ENCODE measurements at regions not wholly inside any gene's neighbourhood (a gene's known extent, or its start where the extent isn't known, plus 50 kb on each side); places are given as distances from the start of the nearest gene placed in this dataset.
"Not testable (repeated sequence)": the region's sequence is repeated elsewhere in the genome, so short reads cannot be mapped to it uniquely, and the experiment has no call there.

DNA sequence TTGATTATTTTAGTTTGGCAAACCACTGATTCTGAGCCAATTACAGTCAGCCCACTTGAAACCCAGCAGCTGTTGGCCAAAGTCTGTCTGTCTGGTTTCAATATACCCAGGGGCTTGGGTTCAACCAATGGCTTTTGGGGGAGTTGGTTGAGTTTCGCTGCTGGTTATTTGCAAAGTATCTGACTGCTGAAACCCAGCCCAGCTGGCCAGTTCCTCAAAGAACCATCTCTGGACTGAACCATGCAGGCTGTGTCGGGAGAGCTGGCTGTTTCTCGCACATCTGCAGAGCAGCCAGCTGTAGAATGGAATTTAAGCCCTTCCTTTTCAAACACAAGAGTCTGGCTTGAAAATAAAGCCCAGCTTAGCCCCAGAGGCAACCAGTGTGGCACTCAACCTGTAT is 66.0 kb upstream of the PAX7 start:
- no peak for DNase-seq

DNA sequence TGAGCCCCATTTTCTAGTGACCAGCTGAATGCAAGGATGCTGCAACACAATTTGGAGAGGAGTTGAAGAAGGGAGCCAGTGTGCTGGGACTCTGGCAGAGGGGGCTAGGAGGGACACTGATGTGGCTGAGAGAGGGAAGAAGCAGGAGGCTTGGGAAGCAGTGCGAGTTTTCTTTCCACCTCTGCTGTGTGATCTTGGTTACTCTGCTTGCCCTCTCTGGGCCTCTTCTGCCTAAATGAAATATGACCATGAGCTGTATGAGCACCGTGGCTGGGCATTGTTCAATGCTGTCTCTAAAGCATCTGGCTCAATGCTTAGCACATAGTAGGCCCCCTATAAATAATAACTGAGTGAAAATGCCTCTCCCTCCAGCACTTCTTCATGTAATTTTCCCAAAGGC is 65.3 kb upstream of the PAX7 start:
- DNase-seq, result no peak

DNA sequence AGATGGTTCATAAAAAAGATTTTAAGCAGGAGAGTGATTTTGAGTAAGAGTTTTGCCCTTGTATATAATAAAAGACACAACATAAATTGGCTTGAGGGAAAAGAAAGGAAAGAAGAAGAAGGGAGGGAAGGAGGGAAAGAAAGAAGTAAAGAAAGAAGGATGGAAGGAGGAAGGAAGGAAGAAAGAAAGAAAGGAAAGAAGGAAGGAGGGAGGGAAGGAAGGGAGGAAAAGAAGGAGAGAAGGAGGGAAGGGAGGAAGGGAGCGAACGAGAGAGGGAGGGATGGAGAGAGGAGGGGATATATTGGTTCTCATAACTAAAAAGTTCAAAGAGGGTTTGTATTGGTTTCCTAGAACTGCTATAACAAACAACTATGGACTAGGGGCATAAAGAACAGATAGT is 62.2 kb upstream of the PAX7 start:
- no peak for DNase-seq

DNA sequence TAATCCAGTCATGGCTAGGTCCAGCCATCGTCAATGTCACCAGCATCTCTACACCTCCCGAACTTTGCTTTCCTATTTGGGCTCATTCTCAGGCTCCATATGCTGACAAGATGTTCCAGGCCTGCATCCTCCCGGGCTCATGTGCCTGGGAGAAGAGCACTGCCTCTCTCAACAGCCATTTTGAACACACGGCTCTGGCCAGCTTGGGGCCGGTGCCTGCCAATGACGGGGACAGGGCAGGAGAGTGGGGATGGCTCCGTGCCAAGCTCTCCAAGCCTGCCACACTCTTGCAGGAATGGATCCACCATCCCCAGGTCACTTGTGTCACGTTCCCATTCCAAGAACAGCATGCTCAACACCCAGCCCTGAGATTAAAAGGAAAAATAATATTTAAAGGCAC is 61.4 kb upstream of the PAX7 start:
- no peak for DNase-seq

DNA sequence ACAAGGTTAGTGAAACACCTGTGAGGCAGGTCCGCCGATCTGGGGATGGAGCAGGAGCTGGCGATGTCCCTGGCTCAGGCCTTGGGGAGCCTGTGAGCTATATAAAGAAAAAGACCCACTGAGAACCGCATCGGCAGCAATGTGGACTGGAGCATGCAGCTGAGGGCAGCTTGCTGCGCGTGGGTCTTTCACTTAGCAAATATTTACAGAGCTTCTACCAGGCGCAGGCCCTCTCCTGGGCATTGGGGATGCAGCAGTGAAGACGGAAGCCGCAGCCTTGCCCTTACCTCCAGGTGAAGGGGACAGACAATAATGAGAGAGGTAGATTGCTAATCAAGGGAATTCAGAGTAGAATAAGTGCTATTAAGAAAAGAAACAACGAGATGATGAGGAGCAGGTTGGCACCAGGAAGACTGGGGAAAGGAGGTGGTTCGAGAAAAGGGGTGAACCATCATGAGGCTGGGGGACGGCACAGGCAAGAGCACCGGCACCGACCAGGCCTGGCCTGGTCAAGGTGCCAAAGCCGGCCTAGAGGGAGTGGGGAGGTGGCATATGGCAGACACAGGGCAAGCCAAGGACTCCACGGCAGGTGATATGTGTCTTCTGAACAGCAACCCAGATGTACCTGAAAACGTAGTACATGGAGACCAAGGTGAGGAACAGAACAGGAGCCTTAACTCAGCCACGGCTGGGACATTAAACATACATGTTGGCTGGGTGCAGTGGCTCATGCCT is 60.7 kb upstream of the PAX7 start:
- no peak for DNase-seq

DNA sequence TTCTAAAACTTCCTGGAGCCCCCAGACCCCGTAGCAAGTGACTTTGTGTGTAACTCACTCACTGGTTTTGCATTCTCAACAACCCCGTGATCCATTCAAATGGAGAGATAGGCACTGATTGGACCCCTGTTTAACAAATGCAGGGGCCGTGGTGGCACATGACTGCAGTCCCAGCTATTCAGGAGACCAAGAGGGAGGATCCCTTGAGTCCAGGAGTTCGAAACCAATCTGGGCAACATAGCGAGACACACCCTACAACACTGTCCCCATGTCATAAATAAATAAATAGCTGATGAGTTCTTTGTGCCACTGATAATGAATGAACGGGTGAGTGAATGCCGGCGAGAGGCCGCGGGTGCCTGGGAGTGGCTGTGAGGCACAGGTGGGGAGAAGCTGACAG is 59.4 kb upstream of the PAX7 start:
- DNase-seq, result no peak

DNA sequence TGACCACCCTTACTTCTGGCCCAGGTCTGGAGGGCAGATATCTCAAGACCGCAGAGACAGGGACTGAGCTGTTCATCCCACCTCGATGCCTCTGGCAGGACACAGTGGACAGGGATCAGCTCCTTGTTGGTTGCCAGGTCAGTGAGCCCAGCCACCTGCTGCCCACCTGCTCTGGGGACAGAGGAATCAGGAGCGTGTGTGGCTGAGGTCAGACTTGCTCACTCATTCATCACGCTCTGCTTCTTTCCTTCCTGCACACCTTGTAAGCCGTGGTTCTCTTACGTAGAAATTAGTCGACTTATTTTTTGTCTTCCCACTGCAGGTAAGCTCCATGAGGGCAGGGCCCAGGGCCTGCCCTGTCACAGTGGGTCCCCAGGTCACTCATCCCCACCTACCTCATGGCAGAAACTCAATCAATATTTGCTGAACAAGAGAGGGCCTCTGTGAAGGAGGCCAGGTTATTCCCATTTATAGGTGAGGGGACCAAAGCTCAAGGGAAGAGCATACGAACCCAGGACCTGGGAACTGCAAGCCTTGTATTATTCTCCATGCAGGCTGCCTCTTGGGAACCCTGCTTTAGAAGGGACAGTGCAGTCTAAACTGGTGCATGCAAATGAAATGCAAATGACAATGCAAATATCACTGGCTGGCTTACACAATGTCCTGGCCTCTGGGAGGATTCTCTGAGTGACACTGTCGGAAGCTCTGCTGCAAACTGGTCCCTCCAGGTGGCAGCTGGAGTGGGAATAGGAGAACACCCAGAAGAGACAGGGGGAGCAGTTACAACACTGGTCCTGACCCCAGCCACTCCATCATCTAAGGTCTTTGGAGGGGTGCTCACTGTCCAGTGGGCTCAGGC is 58.4 kb upstream of the PAX7 start:
- DNase-seq, result no peak

DNA sequence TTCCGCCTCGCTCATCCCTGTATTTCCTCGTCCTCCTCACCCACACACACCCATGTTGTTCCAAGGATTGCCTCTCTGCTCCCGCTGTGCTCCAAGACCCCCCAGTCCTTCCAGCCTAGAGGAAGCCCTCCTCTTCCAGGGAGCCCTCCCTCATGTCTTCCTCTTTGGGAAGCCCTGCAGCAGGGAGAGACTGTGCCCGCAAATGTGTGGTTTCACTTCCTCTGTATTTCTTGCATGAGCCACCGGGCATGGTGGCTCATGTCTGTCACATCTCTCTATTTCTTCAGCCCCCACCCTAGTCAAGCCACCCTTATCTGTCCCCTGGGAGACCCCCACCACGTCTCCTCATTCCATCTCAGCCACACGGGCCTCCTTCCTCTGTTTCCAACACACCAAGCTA is 57.5 kb upstream of the PAX7 start:
- DNase-seq, result no peak

DNA sequence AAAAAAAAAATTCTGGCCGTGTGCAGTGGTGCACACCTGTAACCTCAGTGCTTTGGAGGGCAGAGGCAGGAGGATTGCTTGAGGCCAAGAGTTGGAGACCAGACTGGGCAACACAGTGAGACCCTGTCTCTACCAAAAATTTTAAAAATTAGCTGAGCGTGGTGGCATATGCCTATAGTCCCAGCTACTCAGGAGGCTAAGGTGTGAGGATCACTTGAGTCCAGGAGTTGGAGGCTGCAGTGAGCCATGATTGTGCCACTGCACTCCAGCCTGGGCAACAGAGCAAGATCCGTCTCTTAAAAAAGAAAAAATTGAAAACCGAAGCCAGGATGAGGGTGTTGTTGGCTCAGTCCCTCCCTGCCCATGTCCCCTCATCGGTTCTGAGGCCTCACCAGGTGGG is 55.9 kb upstream of the PAX7 start:
- DNase-seq, result no peak

DNA sequence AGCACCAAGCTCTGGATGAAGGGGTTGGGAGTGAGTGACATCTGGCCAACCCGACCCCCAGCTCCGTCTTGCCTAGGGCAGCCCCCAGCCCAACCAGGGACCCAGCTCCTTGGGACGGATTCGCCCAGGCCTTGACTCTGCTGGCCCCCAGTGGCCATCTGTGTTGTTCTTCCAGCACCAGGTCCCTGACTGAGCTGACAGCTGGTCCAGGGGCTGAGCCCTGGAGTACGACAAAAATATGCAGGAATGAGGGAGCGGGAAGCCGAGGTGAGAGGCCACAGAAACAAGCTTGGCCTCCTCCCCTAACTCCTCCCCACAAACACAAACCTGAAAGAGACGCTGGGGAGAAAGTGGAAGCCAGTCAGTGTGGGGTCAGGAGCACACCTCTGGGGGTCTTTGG is 55.0 kb upstream of the PAX7 start:
- peak; percentile 57 for DNase-seq

DNA sequence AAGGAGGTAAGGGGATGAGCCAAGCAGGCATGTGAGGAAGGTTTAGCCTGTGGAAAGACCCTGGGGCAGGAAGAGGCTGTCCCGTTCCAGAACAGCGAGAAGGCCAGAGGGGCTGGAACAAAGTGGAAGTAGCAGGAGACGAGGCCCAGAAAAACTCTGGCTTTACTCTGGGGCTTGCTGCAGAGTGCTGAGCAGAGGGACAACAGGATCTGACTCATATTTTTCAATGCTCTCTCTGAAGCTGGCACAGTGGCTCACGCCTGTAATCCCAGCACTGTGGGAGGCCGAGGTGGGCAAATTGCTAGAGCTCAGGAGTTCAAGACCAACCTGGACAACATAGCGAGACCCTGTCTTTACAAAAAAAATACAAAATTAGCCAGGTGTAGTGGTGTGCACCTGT is 52.4 kb upstream of the PAX7 start:
- DNase-seq, result no peak

DNA sequence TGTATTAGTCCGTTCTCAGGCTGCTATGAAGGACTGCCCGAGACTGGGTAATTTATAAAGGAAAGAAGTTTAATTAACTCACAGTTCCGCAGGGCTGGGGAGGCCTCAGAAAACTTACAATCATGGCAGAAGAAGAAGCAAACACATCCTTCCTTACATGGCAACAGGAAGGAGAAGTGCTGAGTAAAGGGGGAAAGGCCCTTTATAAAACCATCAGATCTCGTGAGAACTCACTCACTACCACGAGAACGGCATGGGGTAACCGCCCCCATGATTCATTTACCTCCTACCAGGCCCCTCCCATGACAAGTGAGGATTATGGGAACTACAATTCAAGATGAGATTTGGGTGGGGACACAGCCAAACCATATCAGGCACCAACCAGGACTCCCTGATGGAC is 51.4 kb upstream of the PAX7 start:
- not testable (repeated sequence) for DNase-seq

DNA sequence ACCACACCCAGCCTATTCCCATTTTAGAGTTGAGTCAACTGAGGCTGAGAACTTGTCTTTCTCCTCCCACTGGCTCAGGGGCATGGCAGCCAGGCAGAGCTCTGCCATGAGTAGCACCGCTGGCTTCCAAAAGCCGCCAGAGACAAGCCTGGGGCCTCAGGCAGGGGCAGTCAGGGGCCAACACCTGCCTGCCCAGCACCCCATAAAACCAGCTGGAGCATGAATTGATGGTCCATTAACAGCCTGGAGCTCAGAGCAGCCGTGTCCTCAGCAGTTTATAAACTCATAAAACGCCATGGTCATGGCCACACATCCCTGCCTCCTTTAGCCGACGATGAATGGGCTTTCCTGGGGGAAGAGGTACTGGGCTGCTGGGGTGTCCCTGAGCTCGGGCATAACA is 50.6 kb upstream of the PAX7 start:
- no peak for DNase-seq

DNA sequence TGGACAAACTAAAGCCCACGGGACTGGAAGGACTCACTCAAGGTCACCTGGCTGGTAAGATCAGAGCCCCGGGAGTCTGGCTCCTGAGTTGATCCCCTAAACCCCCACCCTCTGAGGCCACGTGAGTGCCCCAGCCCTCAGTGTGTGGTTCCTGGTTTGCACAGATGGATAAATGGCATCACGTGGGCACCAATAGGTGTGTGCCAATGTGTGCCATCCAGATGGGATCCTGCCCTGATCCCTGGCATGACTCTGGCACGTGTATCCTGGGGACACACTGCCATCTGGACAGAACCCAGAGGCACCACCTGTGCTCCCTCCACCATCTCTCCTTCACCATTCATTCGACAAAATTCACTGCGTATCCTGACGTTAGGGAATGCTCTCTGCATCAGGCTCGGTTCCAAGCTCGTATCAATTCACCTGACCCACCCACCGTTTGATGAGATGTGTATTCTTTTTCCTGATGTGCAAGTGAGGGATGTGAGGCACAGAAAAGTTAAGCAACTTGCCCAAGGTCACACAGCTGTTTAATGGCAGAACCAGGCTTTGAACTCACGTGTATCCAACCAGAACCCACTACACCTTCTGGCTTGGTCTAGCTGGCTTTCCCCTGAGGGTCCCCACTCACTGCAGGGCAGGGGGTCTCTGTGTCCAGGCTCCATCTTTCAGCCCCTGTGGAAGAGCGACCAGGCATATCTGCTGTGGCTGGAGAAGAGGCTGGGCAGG is 49.8 kb upstream of the PAX7 start:
- no peak for DNase-seq

Measured in CD4-positive, alpha-beta T cell treated with Interleukin-6 for 4 hours (primary cell).